Tibial nerve (tissue), 3 donors: ENCODE measurements at regions not wholly inside any gene's neighbourhood (a gene's known extent, or its start where the extent isn't known, plus 50 kb on each side); places are given as distances from the start of the nearest gene placed in this dataset.

Experiments used
- POLR2A ChIP-seq, 2 donors: fragments of 450-650 bp; IDR thresholded peaks; one replicate each; pipeline ENCODE4 v1.6.1; 2017; ENCODE audit warnings: antibody characterized with exemption in 2 of 2, mild to moderate bottlenecking in 2 of 2, moderate library complexity in 2 of 2
- TF ChIP-seq, protein P1 (sequence below), 5 experiments: fragments of 200-600 bp in 3 of 5; fragments of 450-650 bp in 2 of 5; sonication (generic) in 3 of 5; IDR thresholded peaks; one replicate each; pipeline ENCODE4 v1.5.1; 2016 to 2019; ENCODE audit warnings: antibody characterized with exemption in 5 of 5, mild to moderate bottlenecking in 3 of 5, moderate library complexity in 2 of 5

DNA sequence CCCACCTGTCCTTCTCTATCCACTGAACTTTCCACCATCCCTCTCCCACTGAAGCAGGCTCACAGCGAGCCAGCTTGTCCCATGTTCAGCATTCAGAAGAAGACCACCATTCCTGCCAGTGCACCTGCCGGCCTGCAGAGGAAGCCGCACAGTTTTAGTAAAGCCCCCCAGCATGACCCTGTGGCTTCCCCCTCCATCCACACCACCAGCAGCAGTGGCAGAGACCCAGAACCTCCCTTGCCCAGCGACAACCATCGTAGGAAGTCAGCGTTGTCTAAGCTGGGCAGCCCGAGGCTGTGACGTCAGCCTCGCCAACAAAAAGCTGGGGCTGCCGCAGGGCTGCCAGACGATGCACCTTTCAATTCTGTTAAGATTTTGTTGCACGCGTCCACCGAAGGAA, 66.6 kb upstream of the TAMM41 start:
- TF ChIP-seq, protein P1, sequence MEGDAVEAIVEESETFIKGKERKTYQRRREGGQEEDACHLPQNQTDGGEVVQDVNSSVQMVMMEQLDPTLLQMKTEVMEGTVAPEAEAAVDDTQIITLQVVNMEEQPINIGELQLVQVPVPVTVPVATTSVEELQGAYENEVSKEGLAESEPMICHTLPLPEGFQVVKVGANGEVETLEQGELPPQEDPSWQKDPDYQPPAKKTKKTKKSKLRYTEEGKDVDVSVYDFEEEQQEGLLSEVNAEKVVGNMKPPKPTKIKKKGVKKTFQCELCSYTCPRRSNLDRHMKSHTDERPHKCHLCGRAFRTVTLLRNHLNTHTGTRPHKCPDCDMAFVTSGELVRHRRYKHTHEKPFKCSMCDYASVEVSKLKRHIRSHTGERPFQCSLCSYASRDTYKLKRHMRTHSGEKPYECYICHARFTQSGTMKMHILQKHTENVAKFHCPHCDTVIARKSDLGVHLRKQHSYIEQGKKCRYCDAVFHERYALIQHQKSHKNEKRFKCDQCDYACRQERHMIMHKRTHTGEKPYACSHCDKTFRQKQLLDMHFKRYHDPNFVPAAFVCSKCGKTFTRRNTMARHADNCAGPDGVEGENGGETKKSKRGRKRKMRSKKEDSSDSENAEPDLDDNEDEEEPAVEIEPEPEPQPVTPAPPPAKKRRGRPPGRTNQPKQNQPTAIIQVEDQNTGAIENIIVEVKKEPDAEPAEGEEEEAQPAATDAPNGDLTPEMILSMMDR (IDR thresholded peaks at IDR 0.05) = no peak
- TF ChIP-seq POLR2A (IDR thresholded peaks at IDR 0.05) = no peak
